Spleen (tissue), 7 donors: ENCODE measurements at regions not wholly inside any gene's neighbourhood (a gene's known extent, or its start where the extent isn't known, plus 50 kb on each side); places are given as distances from the start of the nearest gene placed in this dataset.

Experiments used
- CTCF ChIP-seq, 11 experiments: fragments of 200-600 bp in 7 of 11; fragments of 450-650 bp in 4 of 11; sonication (generic) in 4 of 11; IDR thresholded peaks in 8 of 11; conservative IDR thresholded peaks in 3 of 11; 1 replicate in 7 of 11; 2 replicates in 4 of 11; pipeline versions ENCODE4 v1.4.0 to v1.8.0; 2016 to 2021; ENCODE audit warnings: antibody characterized with exemption in 11 of 11, inconsistent platforms in 4 of 11, mild to moderate bottlenecking in 1 of 11
- POLR2AphosphoS5 ChIP-seq, 3 donors: sonication (generic); formaldehyde crosslinking; IDR thresholded peaks; one replicate each; pipeline ENCODE4 v1.5.1; 2017; ENCODE audit warnings: antibody characterized with exemption in 3 of 3
- donor health status: DM: no; HTN: no; CAD: no; lungs with moderate emphysema.
- donor health status: DM: no; HTN: no; CAD: no.
- donor health status: DM: no; HTN: no; CAD: no.

- no peak for TF ChIP-seq POLR2AphosphoS5 (IDR thresholded peaks at IDR 0.05)
- no peak for TF ChIP-seq CTCF (IDR thresholded peaks at IDR 0.05 in 8 of 11, conservative IDR thresholded peaks at IDR 0.05 in 3 of 11)
These were observed 95.4 kb upstream of the CCDC85A start for GRCh38 chr2:56088411-56088810.
